WERI-Rb-1 (cell line): ENCODE measurements at regions not wholly inside any gene's neighbourhood (a gene's known extent, or its start where the extent isn't known, plus 50 kb on each side); places are given as distances from the start of the nearest gene placed in this dataset.

ENCODE experiments used
- DNase-seq: peaks from one replicate; pipeline ENCODE4 v3.0.0-alpha.2; 2020
- H3K27ac ChIP-seq: fragments of 250-450 bp; sonication (Bioruptor Pico); 2 replicates; pipeline ENCODE4 v1.5.1; 2020; ENCODE audit warnings: mild to moderate bottlenecking, moderate library complexity
- H3K27me3 ChIP-seq: fragments of 250-450 bp; sonication (Bioruptor Pico); 2 replicates; pipeline ENCODE4 v1.5.1; 2021; ENCODE audit warnings: mild to moderate bottlenecking, low read depth, moderate library complexity; ENCODE audit not compliant: insufficient read depth, severe bottlenecking
- H3K36me3 ChIP-seq: fragments of 250-450 bp; sonication (Bioruptor Pico); 2 replicates; pipeline ENCODE4 v1.5.1; 2020; ENCODE audit warnings: mild to moderate bottlenecking, moderate library complexity
- H3K4me3 ChIP-seq: 2 replicates; pipeline ENCODE4 v1.5.1; 2011; ENCODE audit warnings: low read depth, mild to moderate bottlenecking, control low read depth, low read length
- H3K9me3 ChIP-seq: fragments of 250-450 bp; sonication (Bioruptor Pico); 2 replicates; pipeline ENCODE4 v1.5.1; 2021; ENCODE audit warnings: mild to moderate bottlenecking, moderate library complexity; ENCODE audit not compliant: severe bottlenecking
- TF ChIP-seq, protein P1 (sequence below): IDR thresholded peaks from 2 replicates; pipeline ENCODE4 v1.5.1; 2011; ENCODE audit warnings: low read depth, mild to moderate bottlenecking, control low read depth, inconsistent platforms, low read length

- Histone ChIP-seq H3K9me3 (no peaks in the 10 kb centered on the region), H3K36me3 (no peaks in the 10 kb centered on the region), H3K27me3 (no peaks in the 10 kb centered on the region), H3K27ac (no peak overlapping the region), H3K4me3 (no peak overlapping the region)
- no peak for DNase-seq
- TF ChIP-seq, protein P1, sequence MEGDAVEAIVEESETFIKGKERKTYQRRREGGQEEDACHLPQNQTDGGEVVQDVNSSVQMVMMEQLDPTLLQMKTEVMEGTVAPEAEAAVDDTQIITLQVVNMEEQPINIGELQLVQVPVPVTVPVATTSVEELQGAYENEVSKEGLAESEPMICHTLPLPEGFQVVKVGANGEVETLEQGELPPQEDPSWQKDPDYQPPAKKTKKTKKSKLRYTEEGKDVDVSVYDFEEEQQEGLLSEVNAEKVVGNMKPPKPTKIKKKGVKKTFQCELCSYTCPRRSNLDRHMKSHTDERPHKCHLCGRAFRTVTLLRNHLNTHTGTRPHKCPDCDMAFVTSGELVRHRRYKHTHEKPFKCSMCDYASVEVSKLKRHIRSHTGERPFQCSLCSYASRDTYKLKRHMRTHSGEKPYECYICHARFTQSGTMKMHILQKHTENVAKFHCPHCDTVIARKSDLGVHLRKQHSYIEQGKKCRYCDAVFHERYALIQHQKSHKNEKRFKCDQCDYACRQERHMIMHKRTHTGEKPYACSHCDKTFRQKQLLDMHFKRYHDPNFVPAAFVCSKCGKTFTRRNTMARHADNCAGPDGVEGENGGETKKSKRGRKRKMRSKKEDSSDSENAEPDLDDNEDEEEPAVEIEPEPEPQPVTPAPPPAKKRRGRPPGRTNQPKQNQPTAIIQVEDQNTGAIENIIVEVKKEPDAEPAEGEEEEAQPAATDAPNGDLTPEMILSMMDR = no peak
These were observed 73.9 kb upstream of the IFNG-AS1 start for GRCh38 chr12:67915335-67915851.

GRCh38 chr12:67916266-67916970, 72.8 kb upstream of the IFNG-AS1 start:
- TF ChIP-seq, protein P1 = no peak
- H3K9me3 ChIP-seq = no peaks in the 10 kb centered on the region
- H3K4me3 ChIP-seq = no peak overlapping the region
- H3K27ac ChIP-seq = no peak overlapping the region
- H3K27me3 ChIP-seq = no peaks in the 10 kb centered on the region
- no peak for DNase-seq
- H3K36me3 ChIP-seq = no peaks in the 10 kb centered on the region

DNA sequence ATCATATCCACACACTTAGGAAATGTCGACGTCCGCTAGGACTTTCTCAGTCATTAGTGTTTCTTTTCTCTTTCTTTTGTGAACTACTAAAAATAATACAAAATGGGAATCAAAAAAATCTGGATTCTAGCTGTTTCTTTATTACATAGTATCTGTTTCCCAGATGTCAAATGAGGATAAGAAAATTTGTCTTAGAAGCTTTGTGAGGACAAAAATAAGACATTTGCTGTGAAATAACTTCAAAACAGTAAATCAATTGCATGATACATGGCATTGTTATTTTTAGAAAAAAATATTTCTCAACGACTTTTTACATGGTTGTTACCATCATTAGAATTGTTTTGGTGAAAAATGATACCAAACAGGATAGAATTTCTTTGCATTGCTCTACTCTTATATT, 71.4 kb upstream of the IFNG-AS1 start:
- Histone ChIP-seq H3K27me3 (no peaks in the 10 kb centered on the region), H3K4me3 (no peak overlapping the region), H3K36me3 (no peaks in the 10 kb centered on the region), H3K27ac (no peak overlapping the region), H3K9me3 (no peaks in the 10 kb centered on the region)
- DNase-seq = no peak
- TF ChIP-seq, protein P1 = no peak

GRCh38 chr12:67918441-67918840, 70.8 kb upstream of the IFNG-AS1 start:
- H3K36me3 ChIP-seq = no peaks in the 10 kb centered on the region

GRCh38 chr12:67919406-67919805, 69.8 kb upstream of the IFNG-AS1 start:
- no peak overlapping the region for H3K4me3 ChIP-seq
- H3K36me3 ChIP-seq = no peaks in the 10 kb centered on the region
- DNase-seq = no peak
- TF ChIP-seq, protein P1 = no peak
- no peak overlapping the region for H3K27ac ChIP-seq
- H3K9me3 ChIP-seq = no peaks in the 10 kb centered on the region
- no peaks in the 10 kb centered on the region for H3K27me3 ChIP-seq

More at GRCh38 chr12:67918441-67918840, 70.8 kb upstream of the IFNG-AS1 start:
- no peaks in the 10 kb centered on the region for H3K9me3 ChIP-seq
- no peak overlapping the region for H3K27ac ChIP-seq
- H3K4me3 ChIP-seq = no peak overlapping the region
- DNase-seq = no peak
- H3K27me3 ChIP-seq = no peaks in the 10 kb centered on the region
- TF ChIP-seq, protein P1 = no peak

- no peaks in the 10 kb centered on the region for H3K27me3 ChIP-seq
- no peaks in the 10 kb centered on the region for H3K9me3 ChIP-seq
- H3K36me3 ChIP-seq = no peaks in the 10 kb centered on the region
- TF ChIP-seq, protein P1 = no peak
- no peak for DNase-seq
- H3K27ac ChIP-seq = no peak overlapping the region
- H3K4me3 ChIP-seq = no peak overlapping the region
These were observed 68.8 kb upstream of the IFNG-AS1 start for GRCh38 chr12:67920413-67920812.
